Fibroblast of upper back skin (primary cell): ENCODE measurements at regions not wholly inside any gene's neighbourhood (a gene's known extent, or its start where the extent isn't known, plus 50 kb on each side); places are given as distances from the start of the nearest gene placed in this dataset.

Experiments
- DNase-seq: peaks from one replicate; pipeline ENCODE4 v3.0.0-alpha.2; 2013

DNA sequence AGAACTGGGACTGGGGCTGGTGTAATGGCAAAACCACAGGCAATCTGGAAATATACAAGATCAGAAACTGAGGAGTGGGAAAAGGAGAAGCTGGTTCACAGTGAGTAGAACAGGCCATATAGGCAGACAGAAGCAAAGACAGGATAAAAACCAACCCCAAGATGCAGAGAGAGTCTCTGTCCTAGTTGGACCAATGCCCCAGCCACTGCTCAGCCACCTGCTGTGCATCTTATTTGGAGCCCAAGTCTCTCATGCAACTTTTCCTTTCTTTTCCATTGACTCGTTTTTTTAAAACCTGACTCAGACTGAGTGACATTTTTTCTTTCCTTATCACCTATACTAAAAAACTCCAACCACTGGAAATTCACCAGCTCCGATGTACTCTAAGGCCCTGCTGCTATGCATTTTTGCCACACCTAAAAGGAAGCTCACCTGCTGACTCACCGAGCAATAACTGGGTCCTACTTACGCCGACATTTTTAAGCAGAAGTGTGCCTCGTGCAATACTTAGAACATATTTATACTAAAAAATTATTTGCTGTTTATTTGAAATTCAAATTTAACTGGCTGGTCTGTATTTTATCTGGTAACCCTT, 100.8 kb upstream of the XYLT1 start:
- no peak for DNase-seq

DNA sequence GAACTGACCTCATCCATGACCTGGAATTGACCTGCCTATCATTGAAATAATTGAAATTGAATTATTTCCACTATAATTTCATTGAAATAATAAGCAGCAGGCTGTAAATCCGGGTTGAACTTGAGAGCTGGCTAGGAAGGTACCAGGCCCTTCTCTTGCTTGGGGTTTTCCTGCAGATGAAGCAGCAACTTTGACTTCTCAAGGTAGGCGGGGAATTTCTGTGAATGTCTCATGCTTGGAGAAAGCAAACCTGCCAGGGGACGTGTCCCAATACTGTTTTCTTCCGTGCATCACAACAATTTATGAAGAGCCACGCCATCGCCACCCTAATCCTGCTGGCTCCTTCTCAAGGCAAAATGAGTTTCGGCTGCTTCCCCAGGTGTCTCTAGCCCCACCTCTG, 97.5 kb upstream of the XYLT1 start:
- no peak for DNase-seq

DNA sequence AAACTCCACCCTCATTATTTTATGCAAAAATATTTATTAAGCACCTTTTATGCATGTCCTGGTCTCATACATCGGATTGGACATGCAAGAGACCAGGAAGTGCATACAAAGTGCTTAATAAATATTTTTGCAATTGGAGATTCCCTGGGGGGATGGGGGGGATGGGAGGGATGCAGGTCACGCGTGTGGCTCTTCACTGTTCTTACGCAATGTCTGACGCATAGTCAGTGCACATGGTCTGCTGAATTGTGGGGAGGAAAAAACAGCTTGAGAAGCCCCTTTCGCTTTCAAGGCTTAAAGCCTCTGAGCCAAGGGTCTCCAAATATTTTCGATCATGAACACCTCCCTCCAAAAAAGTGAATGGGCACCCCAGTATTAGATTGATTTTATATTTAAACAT, 96.7 kb upstream of the XYLT1 start:
- no peak for DNase-seq

- DNase-seq, result no peak
Measured at GRCh38 chr16:17566656-17567450, 96.1 kb upstream of the XYLT1 start.

GRCh38 chr16:17566075-17566474, 95.3 kb upstream of the XYLT1 start:
- DNase-seq, result no peak

- DNase-seq, result no peak
Measured at GRCh38 chr16:17565605-17566004, 94.8 kb upstream of the XYLT1 start.

DNA sequence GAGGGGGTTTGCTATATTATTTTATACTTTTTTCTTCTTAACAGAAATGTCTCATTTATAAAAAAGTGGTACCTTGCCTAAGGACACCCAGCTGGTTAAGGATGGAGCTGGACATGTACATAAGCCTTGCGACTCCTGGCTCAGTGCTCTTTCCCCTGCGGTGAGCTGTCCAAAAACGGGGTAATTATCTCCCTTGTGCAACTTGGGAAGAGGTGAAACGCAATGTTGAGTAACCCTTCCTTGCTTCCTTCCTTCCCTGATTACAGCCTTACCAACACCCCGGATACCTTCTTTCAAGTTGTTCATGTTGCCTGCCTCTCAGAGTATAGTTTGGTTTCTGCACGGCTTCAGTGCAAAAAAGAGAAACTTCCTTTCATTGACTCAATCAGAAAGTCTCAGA, 94.1 kb upstream of the XYLT1 start:
- no peak for DNase-seq

- no peak for DNase-seq
Measured at GRCh38 chr16:17563323-17564091, 92.7 kb upstream of the XYLT1 start.

DNA sequence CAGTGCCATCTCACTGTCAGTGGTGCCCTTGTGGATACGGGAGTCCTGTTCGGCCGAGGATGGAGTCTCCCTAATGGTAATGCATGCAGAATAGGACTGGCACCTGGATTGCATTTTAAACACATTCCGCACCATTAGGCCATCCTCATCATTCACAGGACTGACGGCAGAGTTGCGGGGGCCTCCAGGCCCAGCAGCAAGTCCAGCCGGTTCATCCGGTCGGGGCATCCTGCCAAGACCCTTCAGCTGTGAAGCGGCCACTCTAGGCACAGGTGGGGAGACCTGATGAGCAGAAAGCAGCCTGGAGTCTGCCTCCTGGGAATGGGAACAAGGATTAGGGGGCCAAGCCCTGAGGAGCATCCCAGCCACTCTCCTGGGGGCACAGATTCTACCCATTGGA, 90.3 kb upstream of the XYLT1 start:
- DNase-seq, result no peak

- no peak for DNase-seq
Measured at GRCh38 chr16:17560548-17560947, 89.8 kb upstream of the XYLT1 start.

DNA sequence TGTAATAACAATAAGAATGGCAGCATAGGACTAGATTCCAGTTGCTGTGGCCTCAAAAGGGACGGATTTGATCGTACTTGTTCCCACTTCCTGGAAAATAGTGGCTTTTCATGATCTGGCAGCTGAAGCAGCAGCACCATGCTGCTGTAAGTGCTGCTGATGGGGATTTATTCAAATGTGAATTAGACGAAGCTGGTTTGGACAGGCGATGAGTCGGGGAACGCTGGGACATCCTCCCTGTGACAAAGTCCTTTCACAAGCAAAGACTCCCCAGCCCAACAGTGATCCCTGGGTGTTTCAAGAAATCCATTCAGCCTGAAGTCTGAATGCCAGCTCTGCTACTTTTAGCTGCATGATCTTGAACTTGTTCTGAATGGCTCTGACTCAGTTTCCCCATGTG, 88.6 kb upstream of the XYLT1 start:
- DNase-seq, result no peak

- DNase-seq, result no peak
Measured at GRCh38 chr16:17557949-17558348, 87.2 kb upstream of the XYLT1 start.

DNA sequence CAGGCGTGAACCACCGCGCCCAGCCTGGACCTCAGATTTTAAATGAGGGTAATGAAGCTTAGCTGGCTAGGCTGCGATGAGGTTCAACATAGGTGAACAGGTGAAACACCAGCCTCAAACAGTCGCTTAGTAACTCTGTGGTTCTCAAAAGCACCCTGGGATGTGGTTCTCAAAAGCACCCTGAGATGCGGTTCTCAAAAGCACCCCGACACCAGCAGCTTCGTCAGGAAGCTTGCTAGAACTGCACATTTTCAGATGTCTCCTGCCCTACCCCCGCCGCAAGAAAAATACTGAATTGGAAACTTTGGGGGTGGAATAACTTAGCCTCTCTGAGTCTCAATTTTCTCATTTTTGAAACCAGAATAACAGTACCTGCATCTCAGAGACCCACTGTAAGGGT, 86.7 kb upstream of the XYLT1 start:
- no peak for DNase-seq

DNA sequence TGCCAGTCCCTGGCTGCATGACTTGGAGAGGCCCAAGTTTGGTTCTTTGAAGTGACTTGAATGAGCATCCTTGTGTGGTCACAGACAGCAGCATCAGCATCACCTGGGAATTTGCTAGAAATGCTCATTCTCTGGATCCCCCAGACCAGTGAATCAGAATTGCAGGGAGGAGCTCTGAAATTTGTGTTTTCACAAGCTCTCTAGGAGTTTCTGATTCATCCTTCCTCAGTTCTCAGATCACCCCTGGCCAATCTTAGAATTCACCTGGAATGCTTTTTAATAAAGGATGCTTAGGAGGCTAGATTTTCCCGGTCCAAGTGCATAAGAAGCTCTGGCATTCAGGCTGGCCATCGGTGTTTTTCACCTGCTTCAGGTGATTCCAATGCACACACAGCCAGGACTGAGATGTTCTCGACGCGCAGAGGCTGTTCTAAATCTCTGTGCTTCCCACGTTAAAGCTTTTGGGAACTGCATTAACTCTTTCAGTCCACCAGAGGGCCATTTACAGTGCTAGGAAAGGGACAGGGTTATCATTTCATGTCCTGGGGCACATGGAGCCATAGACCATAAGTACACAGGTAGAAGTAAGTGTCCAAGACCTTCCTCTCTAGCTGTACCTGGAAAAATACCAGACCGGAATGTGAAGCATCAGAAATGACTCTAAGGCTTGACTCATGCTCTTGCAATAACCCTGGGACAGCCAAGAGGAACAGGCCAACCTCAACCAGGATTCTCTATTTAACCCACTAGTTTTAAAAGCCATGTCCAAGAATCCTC, 85.7 kb upstream of the XYLT1 start:
- DNase-seq, result peak; percentile 40

DNA sequence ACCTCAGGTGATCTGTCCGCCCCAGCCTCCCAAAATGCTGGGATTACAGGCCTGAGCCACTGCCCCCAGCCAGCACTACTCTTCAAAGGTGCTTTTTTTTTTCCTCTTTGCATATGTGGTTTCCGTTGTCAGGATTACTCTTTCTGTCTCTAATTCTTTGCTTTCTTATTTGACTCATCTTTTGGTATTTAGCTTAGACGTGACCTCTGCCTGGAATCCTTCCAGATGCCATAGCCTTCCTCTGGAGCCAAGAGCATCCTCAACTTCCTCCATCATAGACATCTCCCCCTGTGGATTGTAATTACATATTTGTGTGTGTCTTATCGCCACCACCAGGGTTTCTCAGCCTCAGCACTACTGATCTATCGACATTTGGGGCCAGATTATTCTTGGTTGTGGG, 84.4 kb upstream of the XYLT1 start:
- DNase-seq, result peak; percentile 98

DNA sequence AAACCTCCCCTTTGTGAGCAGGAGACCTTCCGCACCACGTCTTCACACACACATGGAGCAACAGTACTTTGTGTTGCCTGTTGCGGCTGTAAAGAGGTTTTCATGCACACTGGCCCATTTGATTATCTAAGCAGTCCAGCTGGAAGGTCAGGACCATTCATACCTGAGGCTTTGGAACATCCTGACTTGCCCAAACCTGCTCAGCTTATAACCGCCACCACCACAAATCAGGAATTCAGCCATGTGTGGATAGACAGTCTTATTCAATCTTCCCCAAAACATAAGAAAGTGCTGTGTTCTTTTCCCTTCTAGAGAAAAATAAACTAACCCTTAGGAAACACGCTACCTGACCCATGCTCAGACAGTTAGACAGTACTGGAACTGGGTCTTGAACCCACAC, 81.6 kb upstream of the XYLT1 start:
- DNase-seq, result no peak

DNA sequence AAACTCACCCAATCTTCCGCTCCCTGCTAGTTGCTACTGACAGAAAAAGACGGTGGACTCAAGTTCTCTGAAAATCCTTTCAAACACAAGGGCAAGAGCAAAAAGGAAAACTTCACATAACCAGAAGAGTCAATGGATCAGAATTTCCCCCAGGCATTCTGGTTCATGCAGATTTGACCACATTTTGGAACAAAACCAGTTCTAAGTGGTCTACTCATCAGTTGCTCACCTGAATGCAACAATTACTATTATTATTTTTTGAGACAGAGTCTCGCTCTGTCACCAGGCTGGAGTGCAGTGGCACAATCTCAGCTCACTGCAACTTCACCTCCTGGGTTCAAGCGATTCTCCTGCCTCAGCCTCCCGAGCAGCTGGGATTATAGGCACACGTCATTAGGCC, 80.9 kb upstream of the XYLT1 start:
- peak; percentile 69 for DNase-seq

- no peak for DNase-seq
Measured at GRCh38 chr16:17548825-17549224, 78.1 kb upstream of the XYLT1 start.

DNA sequence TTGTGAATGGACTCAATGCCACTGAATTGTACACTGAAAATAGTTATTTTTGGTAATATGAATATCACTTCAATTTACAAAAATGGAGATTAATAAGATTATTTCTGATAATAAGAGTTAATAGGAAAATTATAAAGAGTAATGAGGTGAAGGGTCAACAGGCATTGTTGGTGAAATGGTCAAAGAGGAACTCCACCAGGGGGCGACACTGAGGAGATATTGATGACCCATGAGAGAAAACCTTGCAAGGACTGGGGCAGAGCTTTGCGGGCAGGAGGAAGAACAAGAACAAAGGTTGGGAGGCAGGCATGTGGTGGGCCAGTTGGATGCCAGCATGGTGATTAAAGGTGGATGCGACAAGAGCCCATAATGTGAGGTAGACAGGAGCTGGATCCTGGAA, 74.0 kb upstream of the XYLT1 start:
- DNase-seq, result no peak

DNA sequence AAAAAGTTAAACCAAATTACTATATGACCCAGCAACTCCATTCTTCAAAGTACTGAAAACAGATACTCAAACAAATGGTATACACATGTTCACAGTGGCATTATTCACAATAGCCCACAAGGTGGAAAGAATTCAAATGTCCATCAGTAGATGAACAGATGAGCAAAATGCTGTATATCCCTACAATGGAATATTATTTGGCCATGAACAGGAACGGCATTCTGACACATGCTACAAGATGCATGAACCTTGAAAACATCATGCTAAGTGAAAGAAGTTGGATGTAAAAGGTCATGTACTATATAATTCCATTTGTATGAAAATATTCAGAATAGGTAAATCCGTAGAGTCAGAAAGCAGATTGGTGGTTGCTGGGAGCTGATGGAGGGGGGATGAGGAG, 73.5 kb upstream of the XYLT1 start:
- no peak for DNase-seq

DNA sequence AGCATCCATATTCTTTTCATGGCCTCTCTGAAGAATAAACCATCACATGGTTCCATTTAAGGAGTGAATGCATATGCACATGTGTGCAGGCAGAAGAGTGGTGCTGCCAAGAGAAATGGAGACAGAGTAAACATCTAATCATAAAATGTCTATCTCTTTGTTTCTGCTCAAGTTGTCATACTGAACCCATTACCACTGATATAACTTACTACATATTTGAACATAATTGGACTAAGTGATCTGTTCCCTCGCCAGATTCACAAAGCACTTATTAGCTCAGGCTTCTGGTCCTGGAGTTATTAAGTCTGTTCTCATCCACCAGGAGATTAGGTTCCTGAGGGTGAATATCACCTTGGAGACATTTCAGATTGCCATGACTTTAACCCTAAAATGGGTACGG, 72.3 kb upstream of the XYLT1 start:
- DNase-seq, result no peak

- no peak for DNase-seq
Measured at GRCh38 chr16:17541324-17541723, 70.6 kb upstream of the XYLT1 start.

DNA sequence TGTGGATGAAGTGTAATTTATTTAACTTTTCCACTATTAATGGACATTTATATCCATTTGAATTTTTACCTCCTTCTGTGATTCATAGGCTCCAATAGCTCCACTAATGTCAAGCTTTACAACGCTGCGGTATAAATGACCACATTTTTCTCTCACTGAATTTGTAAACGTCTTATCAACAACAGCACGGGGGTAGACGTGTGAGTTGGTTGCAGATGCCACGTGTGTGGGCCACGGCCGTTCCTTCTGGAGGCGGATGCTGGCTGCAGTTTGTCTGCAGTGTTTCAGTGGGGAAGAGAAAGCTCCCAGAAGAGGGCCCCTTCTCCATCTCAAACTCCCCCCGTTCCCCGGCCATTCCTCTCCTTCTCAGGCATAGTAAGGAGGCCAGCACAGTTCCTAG, 68.2 kb upstream of the XYLT1 start:
- peak; percentile 44 for DNase-seq
